Stimulated activated CD8-positive, alpha-beta memory T cell treated with anti-CD3 and anti-CD28 coated beads, Interleukin-12 subunit alpha, Interleukin-12 subunit beta, amount 100 ng/mL, for 4 hours (primary cell): ENCODE measurements at regions not wholly inside any gene's neighbourhood (a gene's known extent, or its start where the extent isn't known, plus 50 kb on each side); places are given as distances from the start of the nearest gene placed in this dataset.

ENCODE experiments used
- DNase-seq: peaks from one replicate; pipeline ENCODE4 v3.0.0-alpha.2; 2020; ENCODE audit warnings: low read depth

DNA sequence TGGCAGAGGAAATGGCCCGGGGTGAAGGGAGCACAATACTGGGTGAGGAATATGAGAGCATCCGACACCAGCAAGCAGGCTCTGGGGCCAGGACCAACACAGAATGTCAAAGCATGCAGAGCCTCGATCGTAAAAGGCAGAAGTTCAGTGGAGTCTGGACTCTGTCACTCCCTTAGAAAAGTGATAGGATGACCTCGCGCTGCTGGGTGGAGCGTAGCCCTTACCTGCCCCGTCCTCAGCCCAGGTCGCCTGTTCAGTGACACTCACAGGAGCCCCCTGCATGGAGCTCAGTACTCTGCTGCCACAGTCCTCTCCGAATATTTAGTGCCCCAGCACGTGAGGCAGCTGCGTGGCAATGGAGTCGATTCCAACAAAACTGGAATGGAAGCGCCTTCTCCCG lies 236.7 kb upstream of the MYT1L start:
- DNase-seq: no peak

DNA sequence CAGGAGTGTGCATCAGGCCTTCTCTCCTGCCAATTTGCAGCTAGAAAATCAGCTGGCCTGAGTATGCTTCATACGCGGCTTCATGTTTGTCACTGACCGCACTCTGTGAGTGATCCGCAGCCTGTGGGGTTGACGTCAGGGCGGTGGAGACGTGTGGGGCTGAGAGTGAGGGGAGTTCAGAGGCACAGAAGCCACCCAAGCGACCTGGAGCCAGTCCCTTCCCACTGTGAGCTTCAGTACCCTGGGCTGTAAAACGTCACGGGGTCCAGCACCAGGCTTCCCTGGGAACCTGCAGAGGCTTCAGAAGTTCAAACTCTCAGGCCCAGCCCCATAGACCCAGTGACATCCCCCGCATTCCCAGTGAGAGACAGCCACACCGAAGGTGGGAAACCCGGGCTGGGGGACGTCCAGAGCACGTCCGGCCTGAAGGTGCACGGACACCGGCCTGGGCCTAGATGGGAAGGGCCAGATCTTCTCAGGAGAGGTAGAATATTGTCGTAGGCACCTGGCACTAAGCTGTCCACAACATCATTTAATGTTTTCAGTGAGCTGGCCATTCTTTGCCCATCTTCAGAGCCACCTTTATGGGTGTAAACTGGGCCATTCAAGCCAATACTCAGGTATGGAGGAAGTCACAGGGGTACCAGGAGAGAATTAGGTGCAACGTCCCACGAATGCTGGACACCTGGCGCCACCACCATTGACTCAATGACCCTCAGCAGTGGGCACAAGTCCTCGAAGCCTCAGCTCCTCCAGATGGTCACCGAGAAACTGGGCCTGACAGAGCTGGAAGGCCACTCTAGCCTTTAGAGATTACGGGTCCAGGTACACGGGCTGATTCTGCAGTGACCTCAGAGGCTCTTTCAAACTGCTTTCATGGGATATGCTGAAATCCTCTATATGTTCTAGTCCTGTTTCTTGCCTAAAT lies 235.6 kb upstream of the MYT1L start:
- no peak for DNase-seq

DNA sequence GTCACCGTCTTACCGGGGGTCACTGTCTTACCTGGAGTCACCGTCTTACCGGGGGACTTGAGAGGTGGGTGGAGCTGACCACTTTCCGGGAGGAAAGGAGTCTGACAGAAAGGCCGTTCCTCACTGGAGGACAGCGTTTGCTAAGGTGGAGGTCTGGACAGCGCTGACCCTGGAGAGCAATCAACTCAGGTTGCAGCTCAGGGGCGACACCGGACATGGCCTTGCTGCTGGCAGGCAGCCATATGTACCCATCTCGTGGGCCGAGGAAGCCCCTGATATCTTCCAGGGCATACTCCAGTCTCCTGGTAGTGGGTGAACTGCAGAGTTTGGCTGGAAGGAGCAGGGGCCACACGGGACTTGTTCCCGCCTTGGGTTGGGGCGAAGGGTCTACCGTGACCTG lies 234.6 kb upstream of the MYT1L start:
- DNase-seq: no peak

DNA sequence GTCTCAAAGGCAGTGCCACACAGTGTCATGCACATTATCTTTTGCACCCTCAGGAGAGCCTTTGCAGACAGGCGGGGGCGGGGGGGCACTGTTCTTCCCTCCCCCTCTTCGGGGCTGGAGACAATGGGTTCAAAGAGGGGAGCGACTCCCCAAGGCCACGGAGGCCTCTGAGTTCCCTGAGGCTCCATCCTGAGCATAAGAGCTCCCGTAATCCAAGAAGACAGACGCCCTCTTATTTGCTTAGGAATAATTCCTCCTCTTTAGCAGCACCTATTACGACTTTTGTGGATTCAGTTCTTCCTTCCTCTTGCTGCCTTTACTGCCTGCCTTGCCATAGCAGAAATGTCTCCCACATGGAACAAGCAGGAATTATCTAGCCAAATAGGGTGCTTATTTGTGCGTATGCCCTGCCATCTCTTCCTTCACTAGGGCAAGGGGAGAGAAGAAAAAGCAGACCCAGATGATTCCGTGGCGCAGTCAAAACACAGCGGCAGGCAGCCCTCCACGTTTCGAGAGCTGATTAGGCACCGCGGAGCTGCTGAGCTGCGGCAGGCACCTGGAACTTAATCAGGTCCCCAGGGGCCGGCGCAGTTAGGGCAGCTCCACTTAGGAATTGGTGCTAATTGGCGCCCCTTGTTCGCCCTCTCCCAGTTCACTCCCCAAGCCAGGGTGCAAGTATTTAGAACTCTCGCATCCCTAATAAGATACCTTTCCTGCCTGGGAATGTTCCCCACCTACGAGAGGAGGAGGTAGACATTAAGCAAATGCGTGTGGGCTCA lies 233.4 kb upstream of the MYT1L start:
- DNase-seq: no peak

DNA sequence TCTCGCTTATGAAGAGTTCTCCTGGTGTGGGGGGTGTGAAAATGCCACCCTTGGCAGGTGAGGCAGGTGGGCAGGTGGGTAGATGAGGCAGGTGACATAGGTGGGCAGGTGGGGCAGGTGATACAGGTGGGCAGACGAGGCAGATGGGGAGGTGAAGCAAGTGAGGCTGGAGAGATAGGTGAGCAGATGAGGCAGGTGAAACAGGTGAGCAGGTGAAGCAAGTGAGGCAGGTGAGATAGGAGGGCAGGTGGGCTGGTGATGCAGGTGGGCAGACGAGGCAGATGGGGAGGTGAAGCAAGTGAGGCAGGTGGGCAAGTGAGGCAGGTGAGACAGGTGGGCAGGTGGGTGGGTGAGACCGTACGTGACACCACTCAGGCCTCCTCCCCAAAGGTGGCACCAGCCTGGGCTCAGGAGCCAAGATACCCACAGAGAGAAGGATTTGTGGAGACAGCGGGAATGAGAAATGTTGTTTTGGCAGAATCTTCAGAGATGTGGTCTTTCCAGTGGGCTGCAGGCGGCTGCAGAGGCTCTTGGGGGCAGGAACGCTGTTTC lies 232.3 kb upstream of the MYT1L start:
- no peak for DNase-seq

- DNase-seq: no peak
Observed at GRCh38 chr2:2562867-2563266, 231.8 kb upstream of the MYT1L start.

DNA sequence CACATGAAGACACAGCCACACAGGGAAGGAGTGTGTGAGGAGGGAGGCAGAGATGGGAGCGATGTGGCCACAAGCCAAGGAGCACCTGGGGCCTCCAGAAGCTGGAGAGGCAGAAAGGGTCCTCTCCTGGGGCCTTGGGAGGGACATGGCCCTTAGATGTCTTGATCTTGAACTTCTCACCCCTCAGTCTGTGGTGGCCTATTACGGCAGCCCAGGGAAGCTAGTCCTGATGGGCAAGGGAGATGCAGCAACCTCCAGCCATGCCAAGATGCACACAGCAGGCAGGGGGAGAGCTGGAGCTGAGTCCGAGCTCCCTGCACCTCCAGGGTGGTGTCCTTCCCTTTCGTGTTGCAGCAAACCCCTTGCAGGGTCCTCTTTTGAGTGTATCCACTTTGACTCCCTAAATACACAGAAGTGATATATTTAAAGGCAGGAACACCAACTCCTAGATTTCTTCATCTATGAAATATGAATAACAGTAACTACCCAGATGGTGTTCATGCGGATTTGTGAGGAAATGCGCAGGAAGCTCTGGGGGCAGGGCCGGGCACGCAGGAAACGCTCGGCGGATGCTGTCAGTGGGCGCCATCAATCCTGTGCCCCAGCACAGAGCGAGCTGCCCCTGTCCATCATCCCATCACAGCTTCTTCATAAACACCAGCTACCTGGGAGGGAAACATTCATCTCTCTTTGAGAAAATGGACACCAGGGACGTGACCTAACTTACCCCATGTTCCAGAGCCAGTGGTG lies 230.4 kb upstream of the MYT1L start:
- DNase-seq: no peak

GRCh38 chr2:2560374-2561015 lies 229.4 kb upstream of the MYT1L start:
- no peak for DNase-seq

DNA sequence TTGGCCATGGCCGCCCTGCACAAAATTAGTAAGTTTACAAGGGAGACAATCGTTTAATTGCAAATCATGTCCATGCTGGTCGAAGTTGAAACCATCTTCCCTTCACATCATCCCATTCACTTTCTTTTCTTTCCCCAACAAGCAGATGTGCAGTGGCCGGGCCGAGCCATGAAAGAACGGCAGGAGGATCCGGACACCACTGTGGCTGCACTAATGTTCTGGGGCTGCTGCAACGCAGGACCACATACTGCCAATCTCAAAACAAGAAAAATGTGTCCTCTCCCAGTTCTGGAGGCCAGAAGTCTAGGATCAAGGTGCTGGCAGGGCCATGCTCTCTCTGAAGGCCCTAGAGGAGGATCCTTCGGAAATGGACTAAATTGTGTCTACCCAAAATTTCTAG lies 227.4 kb upstream of the MYT1L start:
- no peak for DNase-seq

GRCh38 chr2:2557475-2557874 lies 226.4 kb upstream of the MYT1L start:
- DNase-seq: no peak

DNA sequence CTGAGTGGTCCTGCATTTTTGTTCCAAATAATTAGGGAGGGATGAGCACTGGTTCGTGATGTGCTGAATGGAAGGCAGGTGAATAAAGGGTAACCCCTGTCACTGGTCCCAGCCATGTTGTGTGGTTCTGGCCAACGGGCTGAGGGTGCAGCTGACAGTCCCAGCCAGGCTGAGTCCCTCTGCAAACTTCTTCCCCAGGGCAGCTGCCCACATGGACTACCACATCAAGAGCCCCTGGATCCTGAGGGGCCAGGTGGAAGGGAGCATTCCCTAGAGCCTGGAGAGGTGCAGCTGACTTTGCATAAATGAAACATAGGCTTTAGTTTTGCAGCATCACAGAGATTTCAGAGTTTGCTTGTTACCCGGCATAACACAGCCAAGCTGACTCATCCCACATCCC lies 219.8 kb upstream of the MYT1L start:
- DNase-seq: no peak

DNA sequence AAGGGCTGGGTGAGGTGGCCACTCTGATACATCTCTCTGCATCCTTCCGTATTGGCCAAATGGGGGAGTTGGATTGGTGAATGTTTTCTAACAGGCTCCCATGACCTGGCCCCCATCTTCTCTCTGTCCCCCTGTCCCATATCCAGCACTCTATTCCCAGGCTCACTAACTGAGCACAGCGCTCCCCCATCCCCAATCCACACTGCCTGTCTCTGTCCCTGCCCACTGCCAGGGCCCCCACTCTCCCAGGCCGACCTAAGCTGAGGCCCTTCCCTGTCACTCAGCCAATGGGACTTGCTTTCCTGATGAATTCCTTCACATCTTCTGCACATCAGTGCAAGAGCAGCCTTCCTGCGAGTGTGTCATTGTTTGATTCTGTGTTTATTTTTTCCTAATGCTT lies 216.8 kb upstream of the MYT1L start:
- no peak for DNase-seq

DNA sequence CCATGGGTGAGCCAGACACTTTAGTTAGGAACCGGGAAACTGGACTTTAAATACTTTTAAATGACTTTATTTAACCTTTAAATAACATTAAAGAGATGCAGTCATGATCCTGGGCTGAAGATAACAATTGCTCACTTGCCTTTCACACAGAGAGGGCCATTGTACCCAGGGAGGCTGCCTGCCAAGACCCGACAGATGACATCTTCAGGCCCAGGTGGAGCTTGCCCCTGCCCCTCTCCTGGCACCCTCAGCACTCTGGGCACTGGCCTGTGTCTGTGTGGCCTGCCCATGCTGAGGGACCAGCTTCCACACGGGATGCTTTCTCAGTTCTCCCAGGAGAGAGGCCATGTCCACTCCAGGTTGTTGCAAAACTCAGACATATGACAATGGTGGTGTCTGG lies 216.4 kb upstream of the MYT1L start:
- DNase-seq: no peak

DNA sequence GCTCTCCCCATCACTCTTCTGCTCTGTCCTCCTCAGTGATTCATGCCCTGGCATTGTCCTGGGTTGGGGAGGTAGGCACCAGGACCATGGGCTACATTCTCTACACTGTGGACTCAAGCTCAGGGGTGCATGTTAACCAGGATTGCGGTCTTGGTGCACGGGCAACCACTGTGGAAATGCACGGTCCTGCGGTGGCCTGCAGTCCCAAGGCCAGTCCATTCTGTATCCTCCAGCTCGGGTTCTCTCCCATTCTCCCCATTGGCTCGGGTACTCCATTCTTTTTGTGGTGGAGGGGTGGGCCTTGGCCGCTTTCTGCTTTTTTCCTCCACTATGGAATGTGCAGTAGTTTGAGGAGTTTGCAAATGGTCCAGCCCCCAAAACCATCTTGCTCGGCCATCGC lies 215.0 kb upstream of the MYT1L start:
- DNase-seq: no peak

- no peak for DNase-seq
Observed at GRCh38 chr2:2542966-2543611, 212.0 kb upstream of the MYT1L start.

- DNase-seq: no peak
Observed at GRCh38 chr2:2542316-2542715, 211.2 kb upstream of the MYT1L start.

DNA sequence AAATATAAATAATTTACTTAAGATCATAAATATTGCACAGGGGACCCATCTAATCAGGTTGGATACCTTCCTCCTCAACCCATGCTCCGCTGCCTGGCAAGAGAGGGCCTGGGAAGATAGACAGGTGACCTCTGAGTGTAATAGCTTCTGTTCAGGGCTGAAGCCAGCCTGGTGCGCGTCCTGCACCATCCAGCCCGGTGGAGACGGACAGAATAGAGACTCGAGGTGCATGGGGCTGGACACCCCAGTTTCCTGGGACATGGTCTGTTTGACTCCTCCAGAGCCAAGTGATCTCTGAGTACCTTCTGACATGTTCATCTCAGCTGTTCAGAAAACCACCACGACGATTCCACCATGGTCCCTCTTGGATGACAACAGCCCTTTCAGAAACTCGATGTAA lies 209.3 kb upstream of the MYT1L start:
- no peak for DNase-seq

DNA sequence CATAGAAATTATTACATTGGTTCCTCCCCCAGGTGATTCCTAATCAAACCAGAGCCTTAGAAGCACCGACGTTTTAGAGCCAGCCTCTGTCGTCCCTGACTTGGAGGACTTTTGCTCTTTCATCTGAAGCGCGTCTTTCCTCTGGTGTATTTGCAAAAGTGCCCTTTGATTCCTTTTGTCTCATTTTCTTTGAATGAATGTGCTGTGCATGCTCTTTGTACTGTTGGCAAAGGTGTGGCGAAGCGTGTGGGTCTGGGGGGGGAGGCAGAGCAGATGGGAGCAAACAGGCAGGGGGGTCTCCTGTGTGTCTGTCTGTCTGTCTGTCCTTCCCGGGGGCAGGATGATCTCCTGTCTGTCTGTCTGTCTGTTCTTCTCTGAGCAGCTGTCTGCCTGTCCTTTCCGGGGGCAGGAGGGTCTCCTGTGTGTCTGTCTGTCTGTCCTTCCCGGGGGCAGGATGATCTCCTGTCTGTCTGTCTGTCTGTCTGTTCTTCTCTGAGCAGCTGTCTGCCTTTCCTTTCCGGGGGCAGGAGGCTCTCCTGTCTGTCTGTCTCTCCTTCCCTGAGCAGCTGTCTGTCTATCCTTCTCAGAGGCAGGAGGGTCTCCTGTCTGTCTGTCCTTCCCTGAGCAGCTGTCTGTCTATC lies 205.5 kb upstream of the MYT1L start:
- DNase-seq: no peak

DNA sequence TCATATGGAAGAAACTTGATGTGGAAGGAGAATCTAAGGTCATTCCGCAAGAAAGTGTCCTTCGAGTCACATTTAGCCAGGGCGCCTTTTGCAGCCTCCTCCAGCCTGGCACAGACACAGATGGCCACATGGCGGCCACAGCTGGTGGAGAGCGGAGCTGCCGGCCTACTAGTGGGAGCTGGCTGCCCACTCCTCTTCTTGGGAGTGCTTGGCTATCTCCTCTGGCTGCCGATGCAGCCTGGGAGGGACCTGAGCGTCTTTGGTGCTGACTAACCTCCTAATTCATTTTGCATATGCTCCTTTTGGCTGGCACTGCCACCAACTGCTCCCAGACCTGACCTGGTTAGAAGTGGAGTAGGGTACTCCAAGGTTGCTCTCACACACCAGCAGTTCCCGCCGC lies 199.3 kb upstream of the MYT1L start:
- no peak for DNase-seq

DNA sequence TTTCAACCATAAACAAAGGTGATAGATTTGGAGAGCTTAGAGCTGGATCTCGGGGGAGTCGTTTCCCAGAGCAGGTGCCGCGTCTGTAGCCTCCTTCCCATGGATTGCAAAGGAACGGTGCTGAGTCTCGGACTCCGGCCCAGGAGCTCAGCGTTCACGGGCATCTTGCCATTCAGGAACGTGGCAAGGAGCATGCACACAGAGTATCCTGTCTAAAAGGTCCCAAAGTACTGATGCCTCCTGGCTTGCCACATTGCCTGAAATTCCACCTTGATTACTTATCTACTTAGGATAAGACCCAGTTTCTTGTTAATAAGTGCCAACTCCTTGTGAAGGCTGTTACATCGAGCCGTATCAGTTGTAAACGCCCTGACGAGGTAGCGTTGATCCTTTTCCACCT lies 197.8 kb upstream of the MYT1L start:
- DNase-seq: no peak

DNA sequence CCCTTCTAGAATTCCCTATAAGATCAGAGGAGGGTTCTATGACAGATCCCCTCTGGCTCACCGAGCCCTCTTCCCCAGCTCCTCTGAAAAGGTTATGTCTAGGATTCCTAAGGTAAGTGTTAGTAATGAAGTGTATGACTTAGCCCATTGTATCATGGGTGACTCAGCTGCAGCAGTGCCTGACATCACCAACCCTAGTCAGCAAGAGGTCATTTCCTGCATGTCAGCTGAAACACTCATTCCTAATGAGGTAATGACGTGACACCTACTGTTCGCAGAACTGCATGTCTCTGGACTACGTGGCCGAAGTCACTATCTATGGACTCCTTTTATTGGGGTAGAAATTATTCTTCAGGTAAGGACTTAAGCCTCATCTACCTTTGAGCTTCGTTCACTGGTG lies 196.1 kb upstream of the MYT1L start:
- DNase-seq: no peak
